ENCODE measurements at regions not wholly inside any gene's neighbourhood (a gene's known extent, or its start where the extent isn't known, plus 50 kb on each side); places are given as distances from the start of the nearest gene placed in this dataset.
"Not testable (repeated sequence)": the region's sequence is repeated elsewhere in the genome, so short reads cannot be mapped to it uniquely, and the experiment has no call there.

- DNase-seq, result not testable (repeated sequence)
Measured at GRCh38 chr2:89234818-89235466, 543.5 kb downstream of the RPIA start.

- not testable (repeated sequence) for DNase-seq
Measured at GRCh38 chr2:89236832-89237450, 545.5 kb downstream of the RPIA start.

- DNase-seq, result not testable (repeated sequence)
Measured at GRCh38 chr2:89237783-89238182, 546.3 kb downstream of the RPIA start.

DNA sequence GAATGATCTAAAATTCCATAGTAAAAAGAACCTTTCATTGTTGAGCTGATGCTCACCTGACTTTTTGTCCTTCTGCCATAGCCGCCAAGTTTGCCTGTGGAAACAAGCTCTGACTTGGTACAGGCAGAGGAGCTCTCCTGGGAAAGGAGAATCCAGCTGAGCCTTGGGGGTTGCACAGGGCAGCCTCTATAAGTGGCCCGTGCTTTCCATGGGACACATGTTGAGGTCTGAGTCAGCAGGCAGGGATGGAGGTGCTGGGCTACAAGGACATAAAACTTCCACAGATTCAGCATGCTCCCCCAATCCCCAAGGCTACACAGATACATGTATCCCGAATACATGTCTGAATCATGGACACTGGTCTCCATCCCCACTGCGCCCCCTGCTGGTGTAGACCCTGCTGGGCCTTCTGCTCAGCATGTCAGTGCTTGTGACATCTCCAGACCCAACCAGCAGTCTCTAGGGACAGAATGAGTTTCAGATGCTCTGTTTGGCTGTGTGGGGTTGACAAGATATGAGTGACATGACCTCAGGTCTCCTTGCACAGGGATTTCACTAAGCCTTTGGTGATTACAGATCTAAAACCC, 551.7 kb downstream of the RPIA start:
- peak; percentile 6 for DNase-seq

DNA sequence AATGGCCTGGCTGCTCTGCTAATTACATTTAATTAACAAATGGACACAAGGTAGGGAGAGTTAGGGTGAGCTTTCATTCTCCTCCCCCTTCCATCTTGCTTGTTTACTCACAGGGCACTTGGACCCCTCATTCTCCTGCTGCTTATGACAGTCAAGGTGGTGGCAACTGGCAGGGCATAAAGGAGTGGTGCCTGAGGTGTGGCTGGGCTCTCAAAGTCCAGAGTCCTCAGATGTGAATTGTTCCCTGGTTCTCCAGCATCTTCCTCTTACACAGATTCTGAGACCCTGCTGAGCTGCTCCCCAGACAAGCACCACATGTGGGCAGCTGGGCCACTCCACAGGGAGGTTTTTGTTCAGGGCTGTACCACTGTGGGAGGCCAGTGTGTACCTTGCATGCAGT, 552.9 kb downstream of the RPIA start:
- DNase-seq, result not testable (repeated sequence)

DNA sequence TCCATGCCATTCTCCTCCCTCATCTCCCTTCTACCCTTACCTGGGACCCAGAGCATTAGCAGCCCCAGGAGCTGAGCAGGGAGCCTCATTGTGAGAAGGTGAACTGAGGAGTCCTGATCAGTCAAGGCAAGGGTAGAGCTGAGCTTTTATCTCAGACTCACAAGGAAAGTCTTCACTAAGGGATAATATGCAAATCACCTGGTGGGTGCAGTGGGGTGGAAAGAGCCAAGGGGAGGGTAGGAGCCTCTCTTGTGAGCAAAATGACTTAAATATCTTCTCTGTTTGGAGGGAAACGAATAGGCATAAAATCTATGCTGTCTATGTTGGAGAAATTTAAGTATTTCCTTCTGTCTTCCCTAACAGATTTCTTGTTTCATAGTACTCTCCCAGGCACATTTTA, 554.0 kb downstream of the RPIA start:
- not testable (repeated sequence) for DNase-seq

- DNase-seq, result not testable (repeated sequence)
Measured at GRCh38 chr2:89246027-89246426, 554.6 kb downstream of the RPIA start.

DNA sequence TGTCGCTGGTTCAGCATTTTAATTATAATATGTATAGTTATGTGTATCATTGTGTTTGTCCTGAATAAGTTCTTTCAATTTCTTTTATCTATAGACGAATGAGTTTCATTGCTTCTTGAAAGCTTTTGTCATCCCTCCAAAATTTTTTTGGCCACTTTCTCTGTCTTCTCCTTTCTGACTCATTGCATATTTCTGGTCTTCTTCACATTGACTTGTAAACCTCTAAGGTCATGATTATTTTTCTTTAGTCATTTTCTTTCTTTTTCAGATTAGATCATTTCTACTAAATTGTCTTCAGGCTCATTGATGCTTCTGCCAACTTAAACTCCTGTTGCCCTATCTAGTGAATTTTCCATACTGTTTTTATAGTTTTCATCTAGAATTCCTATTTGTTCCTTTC, 555.1 kb downstream of the RPIA start:
- DNase-seq, result not testable (repeated sequence)

GRCh38 chr2:89255013-89255412, 563.5 kb downstream of the RPIA start:
- DNase-seq, result not testable (repeated sequence)

GRCh38 chr2:89273443-89273842, 582.0 kb downstream of the RPIA start:
- not testable (repeated sequence) for DNase-seq

DNA sequence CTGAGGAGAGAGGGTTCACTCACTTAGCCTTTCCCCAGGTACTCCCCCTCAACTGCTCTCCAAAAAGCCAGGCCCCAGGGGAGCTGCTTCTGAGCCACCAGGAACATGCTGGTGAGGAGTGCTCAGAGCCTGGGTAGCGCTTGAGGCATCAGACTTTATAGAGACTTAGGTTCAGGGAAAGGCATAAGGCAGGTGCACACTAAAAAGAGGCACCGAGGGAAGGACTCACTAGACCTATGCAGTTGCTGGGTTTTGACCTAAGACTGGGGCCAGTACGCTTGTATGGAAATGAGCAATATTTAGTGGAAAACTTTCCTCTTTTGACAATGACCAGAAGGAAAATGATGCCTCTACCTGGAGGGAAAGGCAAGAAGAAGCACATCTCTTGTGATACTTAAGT, 589.1 kb downstream of the RPIA start:
- DNase-seq, result not testable (repeated sequence)

DNA sequence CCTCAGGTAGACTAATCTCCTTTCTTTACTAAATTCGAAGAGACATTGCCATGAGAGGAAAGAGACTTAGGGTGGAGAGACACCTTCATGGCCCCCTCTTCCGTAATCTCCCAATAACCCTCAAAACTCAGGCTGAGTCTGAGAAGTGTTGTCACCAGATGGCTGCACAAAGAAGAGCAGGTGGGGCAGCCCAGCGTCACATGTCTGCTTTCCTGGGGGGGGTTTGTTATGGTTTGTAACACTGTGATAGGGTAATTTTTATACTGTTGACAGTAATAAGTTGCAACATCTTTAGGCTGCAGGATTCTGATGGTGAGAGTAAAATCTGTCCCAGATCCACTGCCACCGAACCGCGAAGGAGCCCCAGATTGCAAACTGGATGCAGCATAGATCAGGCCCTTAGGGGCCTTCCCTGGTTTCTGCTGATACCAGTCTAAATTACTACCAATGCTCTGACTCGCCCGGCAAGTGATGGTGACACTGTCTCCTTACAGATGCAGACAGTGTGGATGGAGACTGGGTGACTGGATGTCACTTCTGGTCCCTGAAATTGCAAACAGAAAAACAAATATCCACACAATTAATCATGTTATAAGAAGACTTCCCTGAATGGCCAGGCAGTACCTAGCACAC, 595.1 kb downstream of the RPIA start:
- DNase-seq, result not testable (repeated sequence)

- DNase-seq, result not testable (repeated sequence)
Measured at GRCh38 chr2:89287084-89287483, 595.6 kb downstream of the RPIA start.

- DNase-seq, result not testable (repeated sequence)
Measured at GRCh38 chr2:89291717-89292298, 600.3 kb downstream of the RPIA start.

- DNase-seq, result not testable (repeated sequence)
Measured at GRCh38 chr2:89293399-89293798, 601.9 kb downstream of the RPIA start.

DNA sequence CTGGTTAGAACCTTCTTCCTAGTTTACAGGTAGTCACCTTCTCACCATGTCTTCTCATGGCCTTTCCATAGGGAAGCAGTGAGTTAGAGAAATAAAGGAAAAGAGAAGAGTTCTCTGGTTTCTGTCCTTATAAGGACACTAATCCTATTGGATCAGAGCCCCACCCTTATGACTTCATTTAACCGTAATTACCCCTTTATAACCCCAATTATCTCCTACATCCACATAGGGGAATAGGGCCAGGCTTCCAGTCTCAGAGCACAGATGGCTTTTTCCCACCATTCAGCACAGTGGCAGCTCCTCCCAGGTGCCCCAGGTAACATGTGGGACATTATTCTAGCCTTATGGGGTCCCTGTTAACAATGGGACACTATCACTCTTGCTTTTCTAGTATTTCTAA, 602.9 kb downstream of the RPIA start:
- not testable (repeated sequence) for DNase-seq

DNA sequence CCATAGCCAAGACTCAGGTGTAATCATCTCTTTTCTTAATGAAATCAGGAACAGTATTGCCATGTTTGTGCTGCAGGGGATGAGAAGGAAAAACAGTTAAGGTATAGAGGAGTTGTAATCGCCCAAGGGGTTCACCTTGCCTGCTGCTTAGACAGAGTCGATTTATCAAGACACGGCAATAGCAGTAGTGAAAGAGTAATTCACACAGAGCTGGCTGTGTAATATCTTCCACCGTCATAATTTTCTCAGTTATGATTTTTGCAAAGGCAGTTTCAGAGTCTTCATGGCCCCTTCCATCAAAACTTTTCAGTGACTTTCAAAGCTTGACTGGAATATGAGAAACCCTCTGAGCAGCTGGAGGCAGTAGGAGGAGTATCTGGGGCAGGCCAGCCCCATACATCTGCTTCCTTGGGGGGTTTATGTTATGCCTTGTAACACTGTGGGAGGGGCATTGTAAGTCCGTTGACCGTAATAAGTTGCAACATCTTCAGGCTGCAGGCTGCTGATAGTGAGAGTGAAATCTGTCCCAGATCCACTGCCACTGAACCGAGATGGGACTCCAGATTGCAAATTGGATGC, 605.4 kb downstream of the RPIA start:
- DNase-seq, result not testable (repeated sequence)

- not testable (repeated sequence) for DNase-seq
Measured at GRCh38 chr2:89299196-89299595, 607.7 kb downstream of the RPIA start.

DNA sequence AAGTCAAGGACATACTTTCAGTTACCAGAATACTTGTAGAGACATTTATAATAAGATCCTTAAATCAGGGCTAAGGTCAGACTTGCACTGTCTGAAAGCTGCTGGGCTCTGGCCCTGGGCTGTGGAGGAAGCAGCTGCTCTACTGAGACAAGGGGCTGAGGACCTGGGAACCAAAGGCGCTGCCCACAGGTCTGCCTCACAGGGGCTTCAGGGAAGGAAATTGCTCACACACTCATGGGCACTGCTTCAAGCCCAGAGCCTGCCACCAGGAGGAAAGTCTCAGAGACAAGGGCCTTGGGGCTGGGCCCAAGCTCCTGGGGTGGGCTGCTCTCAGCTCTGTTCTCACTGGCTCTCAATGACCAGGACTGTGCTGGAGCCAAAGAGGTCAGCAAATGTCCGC, 614.1 kb downstream of the RPIA start:
- not testable (repeated sequence) for DNase-seq

DNA sequence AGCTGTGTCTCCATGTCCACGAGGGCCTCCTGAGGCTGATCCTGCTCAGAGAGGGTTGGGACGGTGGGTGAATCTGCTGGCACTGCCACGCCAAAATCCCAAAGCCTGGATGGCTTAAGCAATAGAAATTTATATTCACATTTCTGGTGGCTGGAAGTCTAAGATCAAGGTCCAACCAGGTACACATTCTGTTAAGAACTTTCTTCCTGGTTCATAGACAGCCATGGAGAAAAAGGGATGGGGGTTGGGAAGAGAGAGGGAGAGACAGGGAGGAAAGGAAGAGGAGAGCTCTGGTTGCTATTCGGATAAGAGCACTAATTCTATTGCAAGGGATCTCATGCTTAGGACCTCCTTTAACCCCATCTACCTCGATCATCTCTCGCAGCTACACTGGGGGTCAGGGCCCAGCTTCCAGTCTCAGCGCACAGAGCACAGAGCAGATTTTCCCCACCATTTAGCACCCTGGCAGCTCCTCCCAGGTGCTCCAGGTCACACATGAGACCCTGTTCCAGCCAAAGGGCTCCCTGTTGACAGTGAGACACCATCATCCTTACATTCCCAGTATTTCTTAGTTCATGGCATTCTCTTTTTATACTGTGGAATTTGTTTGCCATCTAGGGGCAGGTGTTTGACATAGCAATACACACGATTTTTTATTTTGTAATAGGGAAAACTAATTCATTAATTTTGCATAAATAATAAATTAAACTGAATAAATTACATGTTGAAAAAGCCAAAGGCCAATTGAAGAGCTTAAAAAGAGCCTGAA, 615.6 kb downstream of the RPIA start:
- DNase-seq, result not testable (repeated sequence)

GRCh38 chr2:89318990-89319389, 627.5 kb downstream of the RPIA start:
- not testable (repeated sequence) for DNase-seq

DNA sequence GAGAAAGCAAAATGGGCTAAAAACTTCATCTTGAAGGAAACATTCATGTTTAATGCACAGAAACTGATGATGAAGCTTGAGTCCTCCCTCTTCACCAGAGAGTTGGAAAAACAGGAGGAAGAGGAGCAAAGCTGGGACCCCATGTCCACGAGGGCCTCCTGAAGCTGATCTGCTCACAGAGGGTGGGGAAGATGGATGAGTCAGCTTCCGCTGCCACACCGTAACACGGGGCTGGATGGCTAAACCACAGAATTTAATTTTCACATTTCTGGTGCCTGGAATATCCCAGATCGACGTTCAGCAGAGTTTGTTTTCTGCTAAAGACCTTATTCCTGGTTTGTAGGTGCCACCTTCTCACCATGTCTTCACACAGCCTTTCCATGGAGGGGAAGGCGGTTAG, 634.4 kb downstream of the RPIA start:
- DNase-seq, result not testable (repeated sequence)

All from activated CD4-positive, alpha-beta T cell treated with anti-CD3 and anti-CD28 coated beads for 48 hours (primary cell).